Vagina (tissue), 2 donors: ENCODE measurements at regions not wholly inside any gene's neighbourhood (a gene's known extent, or its start where the extent isn't known, plus 50 kb on each side); places are given as distances from the start of the nearest gene placed in this dataset.

Experiments
- POLR2A ChIP-seq, 2 donors: fragments of 450-650 bp; IDR thresholded peaks; one replicate each; pipeline ENCODE4 v1.6.1; 2017; ENCODE audit warnings: antibody characterized with exemption in 2 of 2, mild to moderate bottlenecking in 2 of 2, moderate library complexity in 2 of 2
- POLR2AphosphoS5 ChIP-seq, 2 donors: sonication (generic); formaldehyde crosslinking; IDR thresholded peaks; one replicate each; pipeline ENCODE4 v1.9.0; 2017; ENCODE audit warnings: antibody characterized with exemption in 2 of 2, mild to moderate bottlenecking in 2 of 2, low read depth in 1 of 2; ENCODE audit not compliant: insufficient read depth in 1 of 2
- TF ChIP-seq, protein P1 (sequence below), 3 experiments: fragments of 450-650 bp in 2 of 3; fragments of 200-600 bp in 1 of 3; sonication (generic) in 1 of 3; IDR thresholded peaks; one replicate each; pipeline ENCODE4 v1.5.1; 2017 to 2019; ENCODE audit warnings: antibody characterized with exemption in 3 of 3, mild to moderate bottlenecking in 2 of 3, moderate library complexity in 2 of 3

DNA sequence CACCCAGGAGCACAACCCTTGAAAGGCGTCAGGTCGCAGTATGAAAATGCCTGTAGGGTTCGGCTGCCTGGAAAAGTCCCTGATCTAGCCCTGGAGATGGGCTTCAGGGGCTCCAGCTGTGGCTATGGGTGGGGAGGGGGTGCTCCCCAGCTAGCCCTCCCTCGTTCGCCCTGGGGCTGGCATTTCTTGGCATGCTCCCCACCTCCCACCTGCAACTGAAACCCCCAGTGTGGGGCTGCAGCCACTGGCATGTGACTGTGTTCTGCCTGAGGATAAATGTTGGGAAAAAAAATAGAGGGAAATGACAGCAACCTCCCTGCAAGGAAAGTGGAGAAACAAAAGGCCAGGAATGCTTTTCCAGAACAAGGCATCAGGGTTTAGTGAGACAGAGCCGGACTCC, 109.2 kb downstream of the COPS8 start:
- TF ChIP-seq, protein P1, sequence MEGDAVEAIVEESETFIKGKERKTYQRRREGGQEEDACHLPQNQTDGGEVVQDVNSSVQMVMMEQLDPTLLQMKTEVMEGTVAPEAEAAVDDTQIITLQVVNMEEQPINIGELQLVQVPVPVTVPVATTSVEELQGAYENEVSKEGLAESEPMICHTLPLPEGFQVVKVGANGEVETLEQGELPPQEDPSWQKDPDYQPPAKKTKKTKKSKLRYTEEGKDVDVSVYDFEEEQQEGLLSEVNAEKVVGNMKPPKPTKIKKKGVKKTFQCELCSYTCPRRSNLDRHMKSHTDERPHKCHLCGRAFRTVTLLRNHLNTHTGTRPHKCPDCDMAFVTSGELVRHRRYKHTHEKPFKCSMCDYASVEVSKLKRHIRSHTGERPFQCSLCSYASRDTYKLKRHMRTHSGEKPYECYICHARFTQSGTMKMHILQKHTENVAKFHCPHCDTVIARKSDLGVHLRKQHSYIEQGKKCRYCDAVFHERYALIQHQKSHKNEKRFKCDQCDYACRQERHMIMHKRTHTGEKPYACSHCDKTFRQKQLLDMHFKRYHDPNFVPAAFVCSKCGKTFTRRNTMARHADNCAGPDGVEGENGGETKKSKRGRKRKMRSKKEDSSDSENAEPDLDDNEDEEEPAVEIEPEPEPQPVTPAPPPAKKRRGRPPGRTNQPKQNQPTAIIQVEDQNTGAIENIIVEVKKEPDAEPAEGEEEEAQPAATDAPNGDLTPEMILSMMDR (IDR thresholded peaks at IDR 0.05) = no peak
- no peak for TF ChIP-seq POLR2A (IDR thresholded peaks at IDR 0.05)
- TF ChIP-seq POLR2AphosphoS5 (IDR thresholded peaks at IDR 0.05; ENCODE audit: insufficient read depth in 1 of 2, low read depth in 1 of 2) = no peak
